Nucleus accumbens (tissue), 56 donors: ENCODE measurements at regions not wholly inside any gene's neighbourhood (a gene's known extent, or its start where the extent isn't known, plus 50 kb on each side); places are given as distances from the start of the nearest gene placed in this dataset.
"Not testable (repeated sequence)": the region's sequence is repeated elsewhere in the genome, so short reads cannot be mapped to it uniquely, and the experiment has no call there.

Experiments
- DNase-seq, 56 donors: peaks; one replicate each; lab custom pipeline; 2025; lab: John Stamatoyannopoulos, UW

GRCh38 chr18:77329651-77330050 lies 80.0 kb downstream of the GALR1 start:
- no peak for DNase-seq

DNA sequence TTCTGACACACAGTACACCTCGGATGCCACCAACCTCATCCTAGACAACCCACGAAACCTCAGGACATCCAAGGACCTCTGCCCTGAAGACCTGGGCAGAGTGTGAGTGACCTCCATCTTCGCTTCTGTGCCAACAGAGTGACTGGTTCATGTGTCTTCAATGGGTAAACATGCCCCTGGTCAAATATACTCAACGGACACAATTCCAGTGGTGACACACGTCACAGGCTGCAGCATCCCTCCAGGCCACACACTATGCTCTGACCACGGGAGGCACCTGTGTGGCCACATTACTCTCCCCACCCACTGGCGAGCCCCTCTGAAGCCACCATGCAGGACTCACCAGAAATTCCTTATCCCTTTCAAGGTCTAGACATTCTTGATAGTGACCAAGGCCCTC lies 85.2 kb downstream of the GALR1 start:
- no peak for DNase-seq

- no peak for DNase-seq
Observed at GRCh38 chr18:77337604-77338003, 88.0 kb downstream of the GALR1 start.

GRCh38 chr18:77339093-77339492 lies 89.4 kb downstream of the GALR1 start:
- no peak for DNase-seq

DNA sequence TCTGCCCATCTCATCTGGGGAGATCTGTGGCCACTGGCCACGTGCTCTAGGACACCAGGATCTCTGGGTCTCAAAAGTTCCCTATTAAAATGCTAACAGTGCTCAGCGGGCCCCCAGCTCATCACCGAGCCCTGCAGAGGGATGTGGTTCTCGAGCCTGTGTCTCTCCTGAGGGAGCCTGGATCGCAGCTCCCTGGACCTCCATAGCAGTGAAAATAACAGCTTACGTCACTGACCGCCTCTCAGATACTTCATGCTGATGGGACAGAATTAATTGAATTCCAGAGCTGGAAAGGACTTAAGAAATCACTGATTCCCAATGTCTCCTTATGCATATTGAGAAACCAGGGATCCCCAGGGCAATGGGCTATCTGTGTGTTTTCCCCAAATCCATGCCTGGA lies 90.0 kb downstream of the GALR1 start:
- DNase-seq = no peak

- no peak for DNase-seq
Observed at GRCh38 chr18:77340815-77341214, 91.2 kb downstream of the GALR1 start.

DNA sequence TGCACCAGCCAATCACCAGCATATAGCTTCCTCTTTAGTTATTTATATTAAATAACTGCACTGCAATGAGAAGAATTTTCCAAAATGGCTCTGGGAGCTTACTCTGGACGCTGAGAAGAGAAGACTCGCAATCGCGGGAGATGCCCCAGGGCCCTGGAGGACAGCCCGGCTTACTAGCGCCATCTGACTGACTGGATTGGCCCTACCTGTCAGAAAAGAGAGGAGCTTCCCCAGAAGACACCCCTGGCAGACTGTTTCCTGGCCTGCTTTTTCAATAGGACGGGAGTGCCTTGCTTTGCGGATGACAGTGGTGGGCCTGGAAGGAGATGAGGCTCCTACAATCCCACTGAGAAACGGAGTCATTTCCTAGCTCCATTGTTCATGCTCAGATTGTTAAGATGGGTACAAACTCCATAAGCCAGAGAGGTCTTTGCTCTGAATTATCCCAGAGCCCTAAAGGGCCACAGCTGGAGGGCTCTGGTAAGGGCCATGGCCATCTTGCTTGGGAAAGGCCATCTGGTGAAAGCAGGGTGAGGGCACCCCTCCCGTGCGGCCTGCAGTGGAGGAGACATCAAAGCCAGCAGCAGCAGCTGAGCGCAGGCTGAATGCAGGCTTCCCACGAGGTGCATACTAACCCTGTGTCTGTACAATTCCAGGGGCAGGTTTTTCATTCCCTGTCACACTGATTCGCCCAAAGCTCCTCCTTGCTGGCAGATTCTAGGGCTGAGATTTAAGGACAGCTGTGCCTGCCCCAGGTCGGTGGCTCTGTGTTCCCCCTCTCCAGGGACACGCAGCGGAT lies 92.1 kb downstream of the GALR1 start:
- no peak for DNase-seq

DNA sequence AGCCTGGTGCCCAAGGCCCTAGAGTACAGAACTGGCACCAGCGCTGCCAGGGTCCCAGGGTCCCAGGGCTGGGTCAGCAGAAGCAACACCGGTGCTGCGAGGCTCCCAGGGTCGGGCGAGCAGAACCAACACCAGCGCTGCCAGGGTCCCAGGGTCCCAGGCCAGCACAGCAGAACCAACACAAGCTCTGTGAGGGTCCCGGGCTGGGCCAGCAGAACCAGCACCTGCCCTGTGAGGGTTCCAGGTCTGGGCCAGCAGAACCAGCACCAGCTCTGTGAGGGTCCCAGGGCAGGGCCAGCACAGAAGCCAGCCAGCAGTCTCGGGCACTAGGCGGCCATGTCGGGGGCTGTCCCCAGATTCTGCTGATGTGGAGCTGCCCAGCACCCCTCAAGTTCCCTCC lies 93.1 kb downstream of the GALR1 start:
- no peak for DNase-seq

- no peak for DNase-seq
Observed at GRCh38 chr18:77343846-77344510, 94.3 kb downstream of the GALR1 start.

DNA sequence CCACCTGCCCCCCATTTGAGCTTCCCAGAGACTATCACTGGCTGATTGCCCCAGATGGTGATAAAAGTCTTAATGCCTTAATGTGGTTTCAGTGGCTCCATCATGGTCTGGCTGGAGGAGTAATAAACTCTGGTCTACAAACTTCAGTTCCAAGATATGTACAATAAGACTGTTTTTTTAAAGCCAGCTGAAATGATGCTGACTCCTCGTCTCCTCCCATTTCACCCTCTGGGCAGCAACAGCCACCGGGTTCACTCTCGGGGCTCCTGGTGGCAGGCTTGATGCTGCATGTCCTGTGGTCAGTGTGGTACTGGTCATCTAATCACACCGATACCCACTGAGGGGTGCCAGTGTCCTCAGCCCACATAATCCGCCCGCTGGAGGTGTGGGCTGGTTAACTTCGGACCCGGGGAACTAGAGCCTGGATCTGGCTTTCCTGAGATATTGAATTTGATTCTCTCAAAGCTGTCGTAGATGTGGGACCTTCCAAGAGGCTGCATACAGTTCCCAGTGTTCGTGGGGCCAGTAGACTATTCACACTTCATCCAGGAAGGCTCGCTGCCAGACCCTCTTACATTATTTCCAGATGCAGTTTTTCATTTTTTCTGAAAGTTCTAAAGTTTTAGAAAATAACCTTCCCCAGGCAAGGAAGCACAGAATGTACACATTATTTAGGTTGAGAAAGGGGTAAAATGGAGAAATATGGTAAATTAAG lies 95.3 kb downstream of the GALR1 start:
- no peak for DNase-seq

- no peak for DNase-seq
Observed at GRCh38 chr18:77346208-77346810, 96.7 kb downstream of the GALR1 start.

- DNase-seq = not testable (repeated sequence)
Observed at GRCh38 chr18:77353349-77353748, 103.7 kb downstream of the GALR1 start.

DNA sequence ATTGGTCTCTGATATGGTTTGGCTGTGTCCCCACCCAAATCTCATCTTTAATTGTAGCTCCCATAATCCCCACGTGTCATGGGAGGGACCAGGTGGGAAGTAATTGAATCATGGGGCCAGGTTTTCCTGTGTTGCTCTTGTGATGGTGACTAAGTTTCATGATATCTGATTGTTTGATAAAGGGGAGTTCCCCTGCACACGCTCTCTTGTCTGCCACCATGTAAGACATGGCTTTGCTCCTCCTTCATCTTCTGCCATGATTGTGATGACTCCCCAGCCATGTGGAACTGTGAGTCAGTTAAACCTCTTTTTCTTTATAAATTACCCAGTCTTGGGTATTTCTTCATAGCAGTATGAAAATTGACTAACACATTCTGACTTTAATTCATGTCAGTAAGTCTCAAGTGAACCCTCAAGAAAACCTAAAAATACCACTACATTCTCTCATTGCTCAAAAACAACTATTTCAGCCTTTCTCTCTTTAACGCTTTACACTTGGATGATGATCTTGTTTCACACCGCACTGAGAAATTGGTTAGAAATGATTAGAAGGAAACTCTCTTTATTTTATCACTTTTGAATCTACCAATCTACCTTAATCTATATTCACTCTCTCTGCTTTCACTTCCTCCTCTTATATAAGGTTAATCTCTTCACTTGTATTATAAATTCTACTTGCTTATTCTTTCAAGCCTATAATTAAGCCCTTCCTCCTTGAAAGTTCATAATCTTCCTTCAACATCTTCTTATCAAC lies 110.1 kb downstream of the GALR1 start:
- no peak for DNase-seq

GRCh38 chr18:77360315-77361190 lies 110.9 kb downstream of the GALR1 start:
- no peak for DNase-seq

- no peak for DNase-seq
Observed at GRCh38 chr18:77361382-77361781, 111.7 kb downstream of the GALR1 start.

DNA sequence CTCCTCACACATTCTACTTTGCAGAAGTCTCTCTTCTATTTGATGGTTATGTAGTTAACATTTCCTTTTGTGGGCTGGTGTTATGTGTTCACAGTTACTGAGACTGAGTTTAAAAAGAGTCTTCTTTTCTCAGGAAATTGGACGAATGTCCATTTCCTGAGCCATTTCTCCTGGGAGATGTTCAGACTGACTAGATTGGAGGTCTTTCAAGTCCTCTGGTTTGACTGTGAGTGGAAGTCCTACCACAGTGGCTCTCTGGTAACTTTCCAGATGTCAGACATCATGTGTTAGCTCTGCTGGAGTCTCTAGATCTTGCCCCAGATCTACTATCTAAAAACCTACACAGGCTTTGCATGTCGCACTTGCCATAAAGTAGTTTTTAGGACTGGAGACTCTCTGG lies 116.0 kb downstream of the GALR1 start:
- DNase-seq = no peak

DNA sequence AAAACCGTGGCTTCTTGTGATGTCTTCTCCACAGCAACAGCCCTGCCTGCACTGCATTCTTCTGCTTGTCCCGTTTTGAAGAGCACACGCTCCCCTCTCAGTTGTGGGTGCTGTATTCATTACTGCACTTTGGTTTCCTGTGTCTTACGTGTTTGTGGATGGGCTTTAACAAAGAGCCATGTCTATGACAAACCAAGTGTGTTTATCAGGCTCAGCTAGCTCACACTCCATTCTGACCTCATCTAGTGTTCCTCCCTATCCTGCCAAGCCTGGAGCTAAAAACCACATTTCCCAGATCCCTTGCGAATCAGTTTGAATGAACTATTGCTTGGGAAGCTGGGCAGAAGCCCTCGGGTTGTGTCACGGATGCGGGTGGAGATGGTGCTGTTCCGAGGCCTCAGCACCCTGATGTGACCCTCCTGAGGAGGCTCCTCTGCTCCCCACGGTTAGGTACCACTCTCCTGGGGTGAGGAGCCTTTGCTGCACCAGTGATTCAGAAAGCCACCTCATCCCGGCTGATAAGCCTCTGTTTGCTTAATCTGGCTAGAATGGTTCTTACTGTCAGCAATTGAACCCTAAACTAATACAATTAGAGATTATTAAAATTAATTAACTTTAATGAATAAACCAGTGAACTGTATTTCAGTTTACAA lies 116.5 kb downstream of the GALR1 start:
- DNase-seq = no peak

- peak in 44 of 56 donors; percentile 6 to 72 (median 44) for DNase-seq
Observed at GRCh38 chr18:77366720-77367641, 117.3 kb downstream of the GALR1 start.
